Parathyroid adenoma (tissue), 2 donors: ENCODE measurements at regions not wholly inside any gene's neighbourhood (a gene's known extent, or its start where the extent isn't known, plus 50 kb on each side); places are given as distances from the start of the nearest gene placed in this dataset.
"Not testable (repeated sequence)": the region's sequence is repeated elsewhere in the genome, so short reads cannot be mapped to it uniquely, and the experiment has no call there.

ENCODE experiments used
- H2AFZ ChIP-seq: fragments of 300-600 bp; sonication (generic); one replicate; pipeline ENCODE4 v1.7.0; 2017; ENCODE audit warnings: antibody characterized with exemption, mild to moderate bottlenecking
- H3K27ac ChIP-seq: fragments of 300-600 bp; sonication (generic); one replicate; pipeline ENCODE4 v1.7.0; 2017
- H3K27me3 ChIP-seq: fragments of 300-600 bp; sonication (generic); one replicate; pipeline ENCODE4 v1.7.0; 2017; ENCODE audit warnings: low read length; ENCODE audit not compliant: control insufficient read depth, insufficient read depth
- H3K36me3 ChIP-seq: fragments of 300-600 bp; sonication (generic); one replicate; pipeline ENCODE4 v1.7.0; 2017; ENCODE audit warnings: low read length; ENCODE audit not compliant: control insufficient read depth, insufficient read depth
- H3K4me1 ChIP-seq: fragments of 300-600 bp; sonication (generic); one replicate; pipeline ENCODE4 v1.7.0; 2017; ENCODE audit warnings: control low read depth
- H3K4me2 ChIP-seq: fragments of 300-600 bp; sonication (generic); one replicate; pipeline ENCODE4 v1.7.0; 2017; ENCODE audit warnings: low read length
- H3K4me3 ChIP-seq: fragments of 300-600 bp; sonication (generic); one replicate; pipeline ENCODE4 v1.7.0; 2017; ENCODE audit warnings: low read depth, low read length
- H3K79me2 ChIP-seq: fragments of 300-600 bp; sonication (generic); one replicate; pipeline ENCODE4 v1.7.0; 2017; ENCODE audit warnings: control low read depth
- H3K9ac ChIP-seq: fragments of 300-600 bp; sonication (generic); one replicate; pipeline ENCODE4 v1.7.0; 2017; ENCODE audit warnings: mild to moderate bottlenecking
- H3K9me3 ChIP-seq: fragments of 300-600 bp; sonication (generic); one replicate; pipeline ENCODE4 v1.7.0; 2017; ENCODE audit warnings: low read length; ENCODE audit not compliant: control insufficient read depth
- TF ChIP-seq, protein P1 (sequence below): fragments of 300-600 bp; sonication (generic); IDR thresholded peaks from one replicate; pipeline ENCODE4 v1.7.0; 2017; ENCODE audit warnings: antibody characterized with exemption, mild to moderate bottlenecking
- donor health status: primary hyperparathyroidism.

DNA sequence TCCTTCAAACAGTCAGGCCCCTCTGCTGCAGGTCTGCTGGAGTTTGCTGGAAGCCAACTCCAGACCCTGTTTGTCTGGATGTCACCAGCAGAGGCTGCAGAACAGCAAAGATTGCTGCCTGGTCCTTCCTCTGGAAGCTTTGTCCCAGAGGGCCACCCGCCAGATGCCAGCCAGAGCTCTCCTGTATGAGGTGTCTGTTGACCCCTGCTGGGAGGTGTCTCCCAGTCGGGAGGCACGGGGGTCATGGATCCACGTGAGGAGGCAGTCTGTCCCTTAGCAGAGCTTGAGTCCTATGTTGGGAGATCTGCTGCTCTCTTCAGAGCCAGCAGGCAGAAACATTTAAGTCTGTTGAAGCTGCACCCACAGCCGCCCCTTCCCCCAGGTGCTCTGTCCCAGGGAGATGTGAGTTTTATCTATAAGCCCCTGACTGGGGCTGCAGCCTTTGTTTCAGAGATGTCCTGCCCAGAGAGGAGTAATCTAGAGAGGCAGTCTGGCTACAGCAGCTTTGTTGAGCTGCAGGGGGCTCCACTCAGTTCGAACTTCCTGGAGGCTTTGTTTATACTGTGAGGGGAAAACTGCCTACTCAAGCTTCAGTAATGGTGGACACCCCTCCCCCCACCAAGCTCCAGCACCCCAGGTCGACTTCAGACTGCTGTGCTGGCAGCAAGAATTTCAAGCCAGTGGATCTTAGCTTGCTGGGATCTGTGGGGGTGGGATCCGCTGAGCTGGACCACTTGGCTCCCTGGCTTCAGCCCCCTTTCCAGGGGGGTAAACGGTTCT lies 72.1 kb downstream of the OGFRL1 start:
- not testable (repeated sequence) for H3K4me1 ChIP-seq, H2AFZ ChIP-seq, H3K79me2 ChIP-seq, H3K27ac ChIP-seq, H3K36me3 ChIP-seq, H3K27me3 ChIP-seq, H3K4me3 ChIP-seq, H3K9me3 ChIP-seq, H3K9ac ChIP-seq, H3K4me2 ChIP-seq

DNA sequence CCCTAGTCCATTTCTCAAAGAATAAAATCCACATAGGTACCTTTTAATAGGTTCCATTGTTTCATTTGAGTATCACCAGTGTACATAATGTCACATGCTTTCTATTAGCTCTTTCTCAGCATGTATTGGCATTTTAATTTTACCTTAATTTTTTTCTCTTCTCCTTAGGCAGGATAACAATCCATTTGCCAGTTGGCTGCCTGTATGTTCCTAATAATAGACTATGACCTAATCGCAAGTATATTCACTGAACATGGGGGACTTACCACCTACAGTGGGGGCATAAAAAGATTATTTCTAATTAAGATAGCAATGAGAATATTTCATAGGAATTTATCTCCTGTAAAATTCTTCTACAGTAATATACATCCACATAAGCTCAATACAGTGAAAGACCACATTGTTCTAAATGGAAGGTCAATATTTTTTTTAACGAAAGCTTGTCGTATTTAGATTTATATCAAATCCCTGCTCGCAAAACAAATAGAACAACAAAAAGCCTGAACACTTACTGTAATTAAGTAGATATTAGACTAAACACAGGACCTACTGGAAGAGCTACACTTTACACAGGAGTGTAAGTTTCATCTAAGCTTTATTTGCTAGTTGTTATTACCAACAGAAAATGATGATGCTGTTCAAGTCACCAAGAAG lies 76.4 kb downstream of the OGFRL1 start:
- no peak overlapping the region for H2AFZ ChIP-seq
- no peak overlapping the region for H3K9ac ChIP-seq
- no peak overlapping the region for H3K4me3 ChIP-seq
- H3K79me2 ChIP-seq: no peaks in the 10 kb centered on the region
- H3K27ac ChIP-seq: no peak overlapping the region
- H3K4me2 ChIP-seq: no peak overlapping the region
- TF ChIP-seq, protein P1, sequence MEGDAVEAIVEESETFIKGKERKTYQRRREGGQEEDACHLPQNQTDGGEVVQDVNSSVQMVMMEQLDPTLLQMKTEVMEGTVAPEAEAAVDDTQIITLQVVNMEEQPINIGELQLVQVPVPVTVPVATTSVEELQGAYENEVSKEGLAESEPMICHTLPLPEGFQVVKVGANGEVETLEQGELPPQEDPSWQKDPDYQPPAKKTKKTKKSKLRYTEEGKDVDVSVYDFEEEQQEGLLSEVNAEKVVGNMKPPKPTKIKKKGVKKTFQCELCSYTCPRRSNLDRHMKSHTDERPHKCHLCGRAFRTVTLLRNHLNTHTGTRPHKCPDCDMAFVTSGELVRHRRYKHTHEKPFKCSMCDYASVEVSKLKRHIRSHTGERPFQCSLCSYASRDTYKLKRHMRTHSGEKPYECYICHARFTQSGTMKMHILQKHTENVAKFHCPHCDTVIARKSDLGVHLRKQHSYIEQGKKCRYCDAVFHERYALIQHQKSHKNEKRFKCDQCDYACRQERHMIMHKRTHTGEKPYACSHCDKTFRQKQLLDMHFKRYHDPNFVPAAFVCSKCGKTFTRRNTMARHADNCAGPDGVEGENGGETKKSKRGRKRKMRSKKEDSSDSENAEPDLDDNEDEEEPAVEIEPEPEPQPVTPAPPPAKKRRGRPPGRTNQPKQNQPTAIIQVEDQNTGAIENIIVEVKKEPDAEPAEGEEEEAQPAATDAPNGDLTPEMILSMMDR: no peak
- peaks cover 3% of the 10 kb centered on the region for H3K4me1 ChIP-seq
- H3K9me3 ChIP-seq: no peaks in the 10 kb centered on the region
- H3K36me3 ChIP-seq: no peaks in the 10 kb centered on the region
- H3K27me3 ChIP-seq: no peaks in the 10 kb centered on the region

GRCh38 chr6:71367756-71368155 lies 79.1 kb downstream of the OGFRL1 start:
- no peaks in the 10 kb centered on the region for H3K27me3 ChIP-seq
- TF ChIP-seq, protein P1: no peak
- H3K9me3 ChIP-seq: no peaks in the 10 kb centered on the region
- H3K79me2 ChIP-seq: no peaks in the 10 kb centered on the region
- no peak overlapping the region for H3K9ac ChIP-seq
- H3K36me3 ChIP-seq: no peaks in the 10 kb centered on the region
- H3K27ac ChIP-seq: no peak overlapping the region
- H3K4me2 ChIP-seq: no peak overlapping the region
- H2AFZ ChIP-seq: no peak overlapping the region
- no peak overlapping the region for H3K4me3 ChIP-seq
- H3K4me1 ChIP-seq: peaks cover 3% of the 10 kb centered on the region

GRCh38 chr6:71368284-71368683 lies 79.7 kb downstream of the OGFRL1 start:
- H3K4me3 ChIP-seq: no peak overlapping the region
- no peaks in the 10 kb centered on the region for H3K79me2 ChIP-seq
- TF ChIP-seq, protein P1: no peak
- peaks cover 3% of the 10 kb centered on the region for H3K4me1 ChIP-seq
- no peak overlapping the region for H3K9ac ChIP-seq
- no peak overlapping the region for H2AFZ ChIP-seq
- no peaks in the 10 kb centered on the region for H3K9me3 ChIP-seq
- no peaks in the 10 kb centered on the region for H3K27me3 ChIP-seq
- H3K4me2 ChIP-seq: no peak overlapping the region
- H3K36me3 ChIP-seq: no peaks in the 10 kb centered on the region
- no peak overlapping the region for H3K27ac ChIP-seq

- Histone ChIP-seq H3K79me2 (no peaks in the 10 kb centered on the region), H3K4me2 (no peak overlapping the region), H3K4me1 (peaks cover 3% of the 10 kb centered on the region), H3K27me3 (no peaks in the 10 kb centered on the region), H2AFZ (no peak overlapping the region), H3K9ac (no peak overlapping the region), H3K27ac (no peak overlapping the region), H3K9me3 (no peaks in the 10 kb centered on the region), H3K4me3 (no peak overlapping the region), H3K36me3 (no peaks in the 10 kb centered on the region)
- TF ChIP-seq, protein P1: no peak
These were observed 82.9 kb downstream of the OGFRL1 start for GRCh38 chr6:71371559-71371958.
